22Rv1 (cell line): ENCODE measurements at regions not wholly inside any gene's neighbourhood (a gene's known extent, or its start where the extent isn't known, plus 50 kb on each side); places are given as distances from the start of the nearest gene placed in this dataset.

ENCODE experiments used
- H3K27ac ChIP-seq: fragments of 450-650 bp; 2 replicates; pipeline ENCODE4 v1.5.1; 2017
- ZFX ChIP-seq: fragments of 450-650 bp; IDR thresholded peaks from 2 replicates; pipeline ENCODE4 v1.6.1; 2017; ENCODE audit warnings: antibody characterized with exemption, borderline replicate concordance
- TF ChIP-seq, protein P1 (sequence below): fragments of 450-650 bp; IDR thresholded peaks from 2 replicates; pipeline ENCODE4 v1.5.1; 2017; ENCODE audit warnings: mild to moderate bottlenecking

DNA sequence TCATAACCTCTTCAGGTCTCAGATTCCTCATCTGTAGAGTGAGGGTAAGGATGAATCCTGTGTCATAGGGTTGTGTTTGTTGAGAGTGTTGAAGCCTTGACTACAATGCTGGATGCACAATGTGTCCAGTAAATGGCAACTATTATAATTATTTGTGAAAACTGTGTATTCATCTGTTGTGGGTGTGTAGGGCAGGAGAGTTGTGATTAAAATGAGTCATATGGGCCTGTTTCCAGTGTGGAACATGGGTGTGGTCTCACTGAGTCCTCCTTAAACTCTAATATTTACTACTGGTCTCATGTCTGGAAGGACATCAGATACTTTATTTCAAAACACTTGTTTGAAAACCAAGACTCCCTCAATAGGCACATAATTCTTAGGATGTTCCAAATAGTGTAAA is 208.5 kb upstream of the CASK start:
- TF ChIP-seq ZFX, result no peak
- TF ChIP-seq, protein P1, sequence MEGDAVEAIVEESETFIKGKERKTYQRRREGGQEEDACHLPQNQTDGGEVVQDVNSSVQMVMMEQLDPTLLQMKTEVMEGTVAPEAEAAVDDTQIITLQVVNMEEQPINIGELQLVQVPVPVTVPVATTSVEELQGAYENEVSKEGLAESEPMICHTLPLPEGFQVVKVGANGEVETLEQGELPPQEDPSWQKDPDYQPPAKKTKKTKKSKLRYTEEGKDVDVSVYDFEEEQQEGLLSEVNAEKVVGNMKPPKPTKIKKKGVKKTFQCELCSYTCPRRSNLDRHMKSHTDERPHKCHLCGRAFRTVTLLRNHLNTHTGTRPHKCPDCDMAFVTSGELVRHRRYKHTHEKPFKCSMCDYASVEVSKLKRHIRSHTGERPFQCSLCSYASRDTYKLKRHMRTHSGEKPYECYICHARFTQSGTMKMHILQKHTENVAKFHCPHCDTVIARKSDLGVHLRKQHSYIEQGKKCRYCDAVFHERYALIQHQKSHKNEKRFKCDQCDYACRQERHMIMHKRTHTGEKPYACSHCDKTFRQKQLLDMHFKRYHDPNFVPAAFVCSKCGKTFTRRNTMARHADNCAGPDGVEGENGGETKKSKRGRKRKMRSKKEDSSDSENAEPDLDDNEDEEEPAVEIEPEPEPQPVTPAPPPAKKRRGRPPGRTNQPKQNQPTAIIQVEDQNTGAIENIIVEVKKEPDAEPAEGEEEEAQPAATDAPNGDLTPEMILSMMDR, result no peak
- H3K27ac ChIP-seq, result no peak overlapping the region

DNA sequence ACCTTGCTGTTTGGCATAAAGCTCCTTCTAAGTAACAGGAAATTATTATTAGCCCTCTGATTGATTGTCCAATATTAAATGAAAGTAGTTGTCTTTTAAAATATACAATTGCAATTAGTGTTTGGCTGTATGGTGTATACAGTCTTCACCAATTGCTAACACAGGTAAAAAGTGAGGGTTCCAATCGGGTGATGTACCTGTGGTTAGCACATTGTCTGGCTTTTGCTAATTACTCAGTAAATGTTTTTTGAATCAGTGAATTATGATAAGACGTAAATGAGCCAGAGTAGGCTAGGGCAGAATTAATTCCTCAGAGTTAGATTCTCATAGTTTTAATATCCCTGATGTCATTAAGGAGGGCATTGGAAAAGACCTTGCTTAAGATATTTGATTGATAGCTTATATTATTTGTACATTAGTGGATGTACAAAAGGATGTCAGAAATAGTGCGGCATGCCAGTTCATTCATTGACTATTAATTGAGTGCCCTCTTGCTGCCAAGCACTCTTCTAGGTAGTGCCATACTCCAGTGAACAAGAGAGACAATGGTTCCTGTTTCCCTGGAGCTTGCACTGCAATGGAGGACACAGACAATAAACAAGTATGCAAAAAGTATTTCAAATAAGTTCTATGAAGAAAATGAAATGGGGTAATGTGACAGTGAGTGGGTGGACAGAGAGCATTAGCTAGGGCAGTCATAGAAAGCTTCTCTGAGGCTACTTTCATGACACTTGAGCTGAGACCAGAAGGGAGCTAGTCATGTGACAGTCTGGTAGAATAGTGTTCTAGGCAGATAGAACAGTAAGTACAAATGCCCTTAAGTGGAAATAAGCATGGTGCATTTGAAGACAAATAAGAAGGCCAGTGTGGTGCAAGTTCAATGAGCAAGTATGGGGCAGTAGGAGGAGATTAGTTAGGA is 205.9 kb upstream of the CASK start:
- TF ChIP-seq, protein P1, result no peak
- TF ChIP-seq ZFX, result no peak
- no peak overlapping the region for H3K27ac ChIP-seq

DNA sequence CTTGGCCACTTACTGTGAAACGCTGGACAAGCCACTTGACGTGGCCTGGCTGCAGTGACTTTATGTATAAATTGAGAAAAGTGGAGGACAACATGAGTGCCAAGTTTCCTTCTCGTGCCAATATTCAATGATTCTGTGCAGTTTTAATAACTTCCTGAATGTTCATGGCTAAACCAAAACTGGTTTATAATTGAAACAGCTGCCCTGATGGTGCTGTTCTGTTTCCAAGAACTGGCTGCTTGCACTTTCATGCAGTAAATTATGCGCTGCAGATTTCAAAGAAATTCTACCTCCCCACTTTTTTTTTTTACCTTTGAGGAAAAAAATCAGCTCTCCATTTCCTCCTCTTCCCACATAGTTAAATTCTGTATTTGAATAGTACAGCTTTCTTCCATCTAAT is 205.2 kb upstream of the CASK start:
- no peak overlapping the region for H3K27ac ChIP-seq
- TF ChIP-seq, protein P1, result no peak
- TF ChIP-seq ZFX, result no peak

DNA sequence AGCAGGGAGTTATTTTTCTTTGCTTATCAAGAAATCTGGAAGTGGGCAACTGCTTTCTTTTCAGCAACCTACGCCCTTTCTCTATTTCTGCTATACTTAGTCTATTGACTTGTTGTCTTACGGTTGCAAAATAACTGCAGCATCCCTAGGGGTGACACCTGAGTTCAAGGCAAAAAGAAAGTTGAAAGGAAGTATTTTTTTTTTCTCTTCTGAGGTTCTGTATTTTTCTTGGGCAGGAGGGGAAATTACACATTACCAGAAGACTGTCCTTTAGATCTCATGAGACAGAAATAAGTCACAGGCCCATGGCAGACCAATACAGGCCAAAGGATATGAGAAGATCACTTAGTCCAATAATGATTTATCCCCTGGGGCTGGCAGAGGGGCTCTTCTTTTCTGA is 204.7 kb upstream of the CASK start:
- H3K27ac ChIP-seq, result no peak overlapping the region
- TF ChIP-seq ZFX, result no peak
- TF ChIP-seq, protein P1, result no peak

DNA sequence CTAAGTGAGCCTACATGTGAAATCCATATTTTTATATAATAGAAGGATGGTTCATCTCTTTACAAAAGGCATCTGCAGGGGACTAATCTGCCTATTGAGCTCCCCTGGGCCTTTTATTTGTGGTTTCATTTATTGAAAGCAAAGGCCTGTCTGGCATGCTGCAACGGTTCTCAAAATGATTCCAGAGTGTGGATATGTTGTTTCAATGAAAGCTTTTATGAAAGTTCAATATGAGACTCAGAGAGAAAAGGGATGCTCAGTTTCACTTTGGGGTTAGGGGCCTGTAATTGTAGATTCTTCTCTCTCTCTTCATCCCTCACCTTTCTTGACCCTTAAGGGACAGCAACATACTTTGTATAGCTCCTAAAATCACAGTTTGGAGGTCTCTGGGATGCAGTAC is 204.2 kb upstream of the CASK start:
- H3K27ac ChIP-seq, result no peak overlapping the region
- TF ChIP-seq, protein P1, result no peak
- TF ChIP-seq ZFX, result no peak

DNA sequence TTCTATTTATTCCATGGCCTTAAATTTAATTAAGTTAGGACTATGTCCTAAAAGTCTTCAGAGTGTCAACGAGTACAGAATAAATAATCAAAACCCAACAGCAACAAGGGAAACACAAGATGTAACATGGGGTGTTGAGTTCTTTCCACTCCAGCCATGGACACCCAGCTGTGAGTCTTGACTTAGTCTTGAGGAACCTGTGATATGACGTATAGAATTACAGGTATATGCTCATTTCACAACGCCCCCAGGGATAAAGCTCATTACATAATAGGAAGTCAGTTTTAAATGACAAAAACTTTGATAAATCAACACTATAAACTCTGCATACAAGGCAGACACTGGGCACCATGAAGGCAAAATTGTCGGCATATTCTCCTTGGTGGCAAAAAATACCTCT is 200.0 kb upstream of the CASK start:
- TF ChIP-seq, protein P1, result no peak
- no peak for TF ChIP-seq ZFX
- no peak overlapping the region for H3K27ac ChIP-seq

GRCh38 chrX:42119076-42119475 is 195.7 kb upstream of the CASK start:
- no peak overlapping the region for H3K27ac ChIP-seq
- TF ChIP-seq, protein P1, result no peak
- no peak for TF ChIP-seq ZFX
